H1 (cell line): ENCODE measurements at regions not wholly inside any gene's neighbourhood (a gene's known extent, or its start where the extent isn't known, plus 50 kb on each side); places are given as distances from the start of the nearest gene placed in this dataset.

Experiments used
- CHD2 ChIP-seq: IDR thresholded peaks from 2 replicates; pipeline ENCODE4 v1.6.1; 2012; ENCODE audit warnings: low read length, improper control_type of control experiment
- CREB1 ChIP-seq: IDR thresholded peaks from 2 replicates; pipeline ENCODE4 v1.6.1; 2012; ENCODE audit warnings: inconsistent platforms
- HDAC2 ChIP-seq, 2 experiments: fragments of 300-600 bp in 1 of 2; sonication (generic) in 1 of 2; IDR thresholded peaks; 2 replicates each; pipeline ENCODE4 v1.6.1; 2011 to 2012; ENCODE audit warnings: low read depth in 2 of 2, low read length in 2 of 2, mild to moderate bottlenecking in 2 of 2, moderate library complexity in 2 of 2, borderline replicate concordance in 1 of 2, inconsistent platforms in 1 of 2
- NANOG ChIP-seq: IDR thresholded peaks from 2 replicates; pipeline ENCODE4 v1.6.1; 2011; ENCODE audit warnings: low read length, low read depth, mild to moderate bottlenecking, inconsistent platforms; ENCODE audit not compliant: insufficient read depth, poor library complexity, severe bottlenecking
- RNF2 ChIP-seq: fragments of 200-900, 300-1000 bp; sonication (generic); IDR thresholded peaks from 2 replicates; pipeline ENCODE4 v1.7.1; 2016; ENCODE audit warnings: borderline replicate concordance, low read depth, mild to moderate bottlenecking, antibody characterized with exemption, low read length; ENCODE audit not compliant: poor library complexity, severe bottlenecking; ENCODE audit errors: missing control alignments
- SUZ12 ChIP-seq: fragments of 200-600 bp; sonication (generic); IDR thresholded peaks from 2 replicates; pipeline ENCODE4 v1.6.1; 2012; ENCODE audit warnings: mild to moderate bottlenecking, inconsistent platforms, low read length, moderate library complexity, mixed read lengths
- TAF7 ChIP-seq: optimal IDR thresholded peaks from 2 replicates; pipeline ENCODE3; 2011; ENCODE audit warnings: low read depth, mild to moderate bottlenecking, inconsistent platforms, low read length, moderate library complexity, borderline replicate concordance
- TF ChIP-seq, protein P1 (sequence below): IDR thresholded peaks from 2 replicates; pipeline ENCODE4 v1.6.1; 2011; ENCODE audit warnings: low read length, improper control_type of control experiment

DNA sequence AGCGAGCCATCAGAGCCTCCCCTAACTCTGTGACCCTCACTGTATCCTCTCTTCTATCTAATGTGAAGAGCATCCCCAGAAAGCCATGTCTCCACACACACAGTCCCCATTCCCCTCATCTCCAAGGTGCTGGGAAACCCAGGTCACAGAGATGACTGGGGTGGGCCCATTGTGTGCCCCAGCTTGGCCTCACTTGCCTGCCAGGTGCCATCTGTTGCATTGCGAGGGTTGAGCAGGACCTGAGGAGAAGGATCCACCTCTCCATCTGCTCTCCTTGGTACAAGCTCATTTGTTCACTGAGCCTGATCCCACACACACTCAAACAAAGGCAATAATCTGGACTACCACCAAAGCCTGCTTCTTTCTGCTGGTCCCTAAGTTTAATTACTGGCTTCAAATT lies 118.8 kb downstream of the SPATA19 start (continued):
- TF ChIP-seq HDAC2 (IDR thresholded peaks at IDR 0.05; ENCODE audit: borderline replicate concordance in 1 of 2, low read depth in 2 of 2, low read length in 2 of 2) (no peak), RNF2 (no peak), CREB1 (no peak), SUZ12 (no peak), CHD2 (no peak), TAF7 (no peak), NANOG (no peak)
- TF ChIP-seq, protein P1, sequence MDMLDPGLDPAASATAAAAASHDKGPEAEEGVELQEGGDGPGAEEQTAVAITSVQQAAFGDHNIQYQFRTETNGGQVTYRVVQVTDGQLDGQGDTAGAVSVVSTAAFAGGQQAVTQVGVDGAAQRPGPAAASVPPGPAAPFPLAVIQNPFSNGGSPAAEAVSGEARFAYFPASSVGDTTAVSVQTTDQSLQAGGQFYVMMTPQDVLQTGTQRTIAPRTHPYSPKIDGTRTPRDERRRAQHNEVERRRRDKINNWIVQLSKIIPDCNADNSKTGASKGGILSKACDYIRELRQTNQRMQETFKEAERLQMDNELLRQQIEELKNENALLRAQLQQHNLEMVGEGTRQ: no peak
- TF ChIP-seq, all 59 proteins: peak for 0
